ENCODE measurements at regions not wholly inside any gene's neighbourhood (a gene's known extent, or its start where the extent isn't known, plus 50 kb on each side); places are given as distances from the start of the nearest gene placed in this dataset.

GRCh38 chr2:7523481-7524120, 606.4 kb downstream of the RNF144A start:
- no peak for DNase-seq (ENCODE audit: low read depth)
- no peak overlapping the region for H3K4me3 ChIP-seq (ENCODE audit: low read depth, low read length)
- TF ChIP-seq CTCF (conservative IDR thresholded peaks at IDR 0.05; ENCODE audit: low read depth, low read length) = no peak

GRCh38 chr2:7524195-7524594, 607.0 kb downstream of the RNF144A start:
- no peak for DNase-seq (ENCODE audit: low read depth)
- H3K4me3 ChIP-seq (ENCODE audit: low read depth, low read length) = no peak overlapping the region
- TF ChIP-seq CTCF (conservative IDR thresholded peaks at IDR 0.05; ENCODE audit: low read depth, low read length) = no peak

- no peak for DNase-seq (ENCODE audit: low read depth)
- H3K4me3 ChIP-seq (ENCODE audit: low read depth, low read length) = no peak overlapping the region
- TF ChIP-seq CTCF (conservative IDR thresholded peaks at IDR 0.05; ENCODE audit: low read depth, low read length) = no peak
Measured at GRCh38 chr2:7525746-7526145, 608.5 kb downstream of the RNF144A start.

GRCh38 chr2:7527165-7527722, 610.0 kb downstream of the RNF144A start:
- no peak overlapping the region for H3K4me3 ChIP-seq (ENCODE audit: low read depth, low read length)
- DNase-seq (ENCODE audit: low read depth) = no peak
- no peak for TF ChIP-seq CTCF (conservative IDR thresholded peaks at IDR 0.05; ENCODE audit: low read depth, low read length)

GRCh38 chr2:7530001-7530400, 612.8 kb downstream of the RNF144A start:
- peak; percentile 7 for DNase-seq (ENCODE audit: low read depth)
- H3K4me3 ChIP-seq (ENCODE audit: low read depth, low read length) = no peak overlapping the region
- TF ChIP-seq CTCF (conservative IDR thresholded peaks at IDR 0.05; ENCODE audit: low read depth, low read length) = no peak

- no peak overlapping the region for H3K4me3 ChIP-seq (ENCODE audit: low read depth, low read length)
- no peak for TF ChIP-seq CTCF (conservative IDR thresholded peaks at IDR 0.05; ENCODE audit: low read depth, low read length)
Measured at GRCh38 chr2:7539077-7539476, 621.9 kb downstream of the RNF144A start.

GRCh38 chr2:7539760-7540159, 622.5 kb downstream of the RNF144A start:
- H3K4me3 ChIP-seq (ENCODE audit: low read depth, low read length) = no peak overlapping the region
- DNase-seq (ENCODE audit: low read depth) = no peak
- TF ChIP-seq CTCF (conservative IDR thresholded peaks at IDR 0.05; ENCODE audit: low read depth, low read length) = no peak

More at GRCh38 chr2:7539077-7539476, 621.9 kb downstream of the RNF144A start:
- no peak for DNase-seq (ENCODE audit: low read depth)

Data from epithelial cell of proximal tubule (primary cell).